Heart right ventricle (tissue), 16 donors: ENCODE measurements at regions not wholly inside any gene's neighbourhood (a gene's known extent, or its start where the extent isn't known, plus 50 kb on each side); places are given as distances from the start of the nearest gene placed in this dataset.

Experiments used
- ATAC-seq, 8 donors: fragments of 200-7000 bp; cut with Tn5 transposase; one replicate each; pipeline ENCODE4 v1.9.1; 2020; ENCODE audit warnings: mild to moderate bottlenecking in 8 of 8, moderate library complexity in 8 of 8, moderate number of reproducible peaks in 1 of 8
- DNase-seq, 2 donors: peaks; one replicate each; pipeline ENCODE4 v3.0.0-alpha.2; 2020
- H3K27ac ChIP-seq, 10 donors: fragments of 200-600 bp; sonication (generic) in 2 of 10; one replicate each; pipeline versions ENCODE4 v1.5.0 to v1.8.0; 2020 to 2022; ENCODE audit warnings: mild to moderate bottlenecking in 3 of 10
- H3K27me3 ChIP-seq, 7 donors: fragments of 200-600 bp; one replicate each; pipeline ENCODE4 v1.8.0; 2021 to 2022; ENCODE audit warnings: mild to moderate bottlenecking in 2 of 7
- H3K36me3 ChIP-seq, 9 donors: fragments of 200-600 bp; sonication (generic) in 1 of 9; one replicate each; pipeline versions ENCODE4 v1.5.0 to v1.8.0; 2020 to 2022; ENCODE audit warnings: mild to moderate bottlenecking in 2 of 9
- H3K4me1 ChIP-seq, 9 donors: fragments of 200-600 bp; sonication (generic) in 1 of 9; one replicate each; pipeline versions ENCODE4 v1.5.0 to v1.8.0; 2020 to 2022; ENCODE audit warnings: mild to moderate bottlenecking in 4 of 9
- H3K4me3 ChIP-seq, 10 donors: fragments of 200-600 bp; sonication (generic) in 2 of 10; one replicate each; pipeline versions ENCODE4 v1.5.0 to v1.8.0; 2020 to 2022; ENCODE audit warnings: mild to moderate bottlenecking in 7 of 10, moderate library complexity in 2 of 10
- H3K9me3 ChIP-seq, 11 donors: fragments of 200-600 bp in 10 of 11; sonication (generic) in 2 of 11; one replicate each; pipeline versions ENCODE4 v1.5.0 to v1.8.0; 2013 to 2022; ENCODE audit warnings: mild to moderate bottlenecking in 2 of 11, control low read depth in 1 of 11, moderate library complexity in 1 of 11
- WGBS, 2 donors: extraction: QIAGEN DNeasy Blood & Tissue Kit; methylation state at CpG; one replicate each; pipeline ENCODE4 v1.1.7; 2013; ENCODE audit warnings: inconsistent platforms in 1 of 2; 5-methylcytosine and 5-hydroxymethylcytosine counted together
- intact Hi-C, 10 donors: fragments of 100-400 bp; cut with DNase I; formaldehyde crosslinking; loops; one replicate each; pipeline versions ENCODE4 v1.11.1 to v1.14.2; 2022
- TF ChIP-seq, protein P1 (sequence below), 9 donors: fragments of 200-600 bp; sonication (generic) in 2 of 9; IDR thresholded peaks; one replicate each; pipeline versions ENCODE4 v1.5.0 to v1.8.0; 2021 to 2022; ENCODE audit warnings: antibody characterized with exemption in 9 of 9, mild to moderate bottlenecking in 5 of 9, moderate library complexity in 1 of 9
- donor health status: Arrhythmogenic right ventricular cardiomyopathy.
- donor health status: ischemic (EF 13 %, LVEDD 7.1; RV severe dilation, severe dysfunction).
- donor health status: healthy with polysubstance abuse.
- donor health status: DM: no; HTN: yes; CAD: no.
- donor health status: DM: no; HTN: no; CAD: no.
- donor health status: ischemic (EF 25% LVEDD 6.9; RV normal size, moderate dysfunction).
- donor health status: ischemic (EF 25% LVEDD 5.7; RV mildly dilated, moderate dysfunction).
- donor health status: healthy.
- donor health status: DM: yes; HTN: yes; CAD: no.
- donor health status: Ischemic cardiomyopathy.
- donor health status: ischemic (EF 35%, LVEDD 5.7; RV mildly dilated, moderate dysfunction).
- donor health status: nonischemic (EF 11% LVEDD 7.7; RV severe dilation, severe dysfunction).
- donor health status: DM: yes; HTN: yes; CAD: no.
- donor health status: PGD.
- donor health status: ischemic (EF 29% LVEDD 5.4; RV normal size, mild dysfunction).
- donor health status: nonischemic (EF 23%, LVEDD 6.1; RV moderate dilation, normal function).

DNA sequence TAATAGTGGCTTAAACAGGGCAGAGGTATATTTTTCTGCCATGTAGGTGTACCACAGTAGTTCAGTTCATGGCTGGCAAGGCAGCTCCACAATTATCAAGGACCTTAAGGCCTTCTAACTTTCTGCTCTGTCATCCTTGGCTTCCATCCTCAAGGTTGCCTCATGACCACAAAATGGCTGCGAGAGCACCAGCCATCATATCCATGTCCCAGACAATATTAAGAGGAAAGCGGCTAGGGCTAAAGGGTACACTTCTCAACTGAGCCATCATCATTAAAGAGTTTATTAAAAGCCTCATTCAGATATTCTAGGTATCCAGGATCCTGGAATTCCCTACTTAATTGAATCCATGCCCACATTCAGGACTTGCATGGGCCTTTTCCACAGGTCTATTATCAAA lies 62.7 kb upstream of the MRI1 start:
- WGBS, 2 donors, result 97 to 98% methylated on average over 2 of the region's 2 CpGs
- TF ChIP-seq, protein P1, sequence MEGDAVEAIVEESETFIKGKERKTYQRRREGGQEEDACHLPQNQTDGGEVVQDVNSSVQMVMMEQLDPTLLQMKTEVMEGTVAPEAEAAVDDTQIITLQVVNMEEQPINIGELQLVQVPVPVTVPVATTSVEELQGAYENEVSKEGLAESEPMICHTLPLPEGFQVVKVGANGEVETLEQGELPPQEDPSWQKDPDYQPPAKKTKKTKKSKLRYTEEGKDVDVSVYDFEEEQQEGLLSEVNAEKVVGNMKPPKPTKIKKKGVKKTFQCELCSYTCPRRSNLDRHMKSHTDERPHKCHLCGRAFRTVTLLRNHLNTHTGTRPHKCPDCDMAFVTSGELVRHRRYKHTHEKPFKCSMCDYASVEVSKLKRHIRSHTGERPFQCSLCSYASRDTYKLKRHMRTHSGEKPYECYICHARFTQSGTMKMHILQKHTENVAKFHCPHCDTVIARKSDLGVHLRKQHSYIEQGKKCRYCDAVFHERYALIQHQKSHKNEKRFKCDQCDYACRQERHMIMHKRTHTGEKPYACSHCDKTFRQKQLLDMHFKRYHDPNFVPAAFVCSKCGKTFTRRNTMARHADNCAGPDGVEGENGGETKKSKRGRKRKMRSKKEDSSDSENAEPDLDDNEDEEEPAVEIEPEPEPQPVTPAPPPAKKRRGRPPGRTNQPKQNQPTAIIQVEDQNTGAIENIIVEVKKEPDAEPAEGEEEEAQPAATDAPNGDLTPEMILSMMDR (IDR thresholded peaks at IDR 0.05), result no peak
- Histone ChIP-seq H3K4me3 (no peak overlapping the region), H3K27me3 (peaks cover 0 to 29% (median 13%) of the 10 kb centered on the region in 7 donors), H3K27ac (no peak overlapping the region), H3K4me1 (peaks cover 0 to 5% (median 0%) of the 10 kb centered on the region in 9 donors), H3K9me3 (peaks cover 0 to 27% (median 12%) of the 10 kb centered on the region in 11 donors), H3K36me3 (no peaks in the 10 kb centered on the region)
- DNase-seq, result no peak
- intact Hi-C loops, result no loop called here
- ATAC-seq, result no peak

- intact Hi-C loops, result no loop called here
- 61 to 66% methylated on average over 8 of the region's 8 CpGs for WGBS, 2 donors
- Histone ChIP-seq H3K36me3 (no peaks in the 10 kb centered on the region), H3K4me3 (no peak overlapping the region), H3K4me1 (peaks cover 0 to 5% (median 0%) of the 10 kb centered on the region in 9 donors), H3K9me3 (peaks cover 0 to 23% (median 6%) of the 10 kb centered on the region in 11 donors), H3K27ac (no peak overlapping the region), H3K27me3 (peaks cover 0 to 32% (median 13%) of the 10 kb centered on the region in 7 donors)
- no peak for ATAC-seq
- TF ChIP-seq, protein P1 (IDR thresholded peaks at IDR 0.05), result no peak
- DNase-seq, result no peak
These were observed 63.7 kb upstream of the MRI1 start for GRCh38 chr19:13700621-13701020.

DNA sequence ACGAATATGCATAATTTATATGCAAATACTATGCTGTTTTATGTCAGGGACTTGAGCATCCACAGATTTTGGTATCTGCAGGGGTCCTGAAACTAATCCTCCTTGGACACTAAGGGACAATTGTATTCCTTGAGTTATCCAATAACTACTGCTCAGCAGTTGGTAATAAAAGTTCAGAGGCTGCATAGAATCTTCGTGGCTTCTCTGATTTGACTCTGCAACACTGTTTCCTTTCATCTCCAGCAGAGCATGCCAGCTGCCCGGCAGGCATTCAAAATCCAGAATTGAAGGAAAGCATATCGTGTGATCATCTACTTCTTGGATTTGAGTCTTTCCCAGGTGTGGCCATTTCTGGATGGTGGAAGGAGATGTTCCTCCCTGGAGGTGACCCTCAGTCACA lies 64.5 kb upstream of the MRI1 start:
- 27 to 37% methylated on average over 4 of the region's 4 CpGs for WGBS, 2 donors

DNA sequence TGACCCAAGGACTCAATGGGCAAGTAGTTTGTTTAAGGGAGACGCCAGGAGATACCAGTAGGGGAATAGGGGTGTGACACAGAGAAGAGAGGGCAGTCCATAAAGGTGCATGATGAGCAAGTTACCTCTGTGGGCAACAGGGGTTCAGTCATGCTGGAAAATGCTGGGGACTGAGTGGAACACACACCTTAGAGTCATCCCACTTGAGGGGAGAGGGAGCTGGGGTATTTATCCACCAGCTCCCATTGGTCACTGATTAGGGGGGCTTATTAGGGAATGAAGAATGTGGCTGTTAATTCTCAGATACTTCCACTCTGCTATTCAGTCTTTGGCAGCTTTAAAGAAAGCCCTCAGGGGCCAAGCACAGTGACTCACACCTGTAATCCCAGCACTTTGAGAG lies 67.5 kb upstream of the MRI1 start:
- no peak for ATAC-seq
- TF ChIP-seq, protein P1 (IDR thresholded peaks at IDR 0.05), result no peak
- H3K27ac ChIP-seq, result no peak overlapping the region
- intact Hi-C loops, result no loop called here
- WGBS, 2 donors, result 74 to 76% methylated on average over 1 of the region's 1 CpG
- no peak overlapping the region for H3K4me3 ChIP-seq
- H3K27me3 ChIP-seq, result peaks cover 0 to 44% (median 9%) of the 10 kb centered on the region in 7 donors
- peaks cover 0 to 5% (median 0%) of the 10 kb centered on the region in 9 donors for H3K4me1 ChIP-seq
- no peaks in the 10 kb centered on the region for H3K36me3 ChIP-seq
- peaks cover 0 to 10% (median 0%) of the 10 kb centered on the region in 11 donors for H3K9me3 ChIP-seq
- no peak for DNase-seq

More for the DNA sequence above, 64.5 kb upstream of the MRI1 start:
- DNase-seq (no peak), ATAC-seq (no peak)
- H3K27ac ChIP-seq, result no peak overlapping the region
- peaks cover 0 to 15% (median 0%) of the 10 kb centered on the region in 11 donors for H3K9me3 ChIP-seq
- peaks cover 0 to 38% (median 13%) of the 10 kb centered on the region in 7 donors for H3K27me3 ChIP-seq
- no peak overlapping the region for H3K4me3 ChIP-seq
- TF ChIP-seq, protein P1 (IDR thresholded peaks at IDR 0.05), result no peak
- intact Hi-C loops, result no loop called here
- peaks cover 0 to 5% (median 0%) of the 10 kb centered on the region in 9 donors for H3K4me1 ChIP-seq
- H3K36me3 ChIP-seq, result no peaks in the 10 kb centered on the region
